Motor neuron (in vitro differentiated cells): ENCODE measurements at regions not wholly inside any gene's neighbourhood (a gene's known extent, or its start where the extent isn't known, plus 50 kb on each side); places are given as distances from the start of the nearest gene placed in this dataset.
A peak's percentile ranks its signal among the peaks of the same experiment; 100 is the strongest.

Experiments used
- ATAC-seq, 8 experiments: fragments of 200-7000 bp; cut with Tn5 transposase; replicated peaks in 6 of 8; 2 replicates each; pipeline ENCODE4 v1.8.0; 2021; ENCODE audit warnings: mild to moderate bottlenecking in 8 of 8, moderate library complexity in 8 of 8
- H3K27ac ChIP-seq, 2 donors: fragments of 250-450 bp; sonication (Bioruptor Pico); 2 replicates each; pipeline ENCODE4 v1.9.0; 2021; ENCODE audit warnings: antibody characterized with exemption in 2 of 2, mild to moderate bottlenecking in 2 of 2, moderate library complexity in 1 of 2
- H3K4me1 ChIP-seq, 2 donors: fragments of 250-450 bp; sonication (Bioruptor Pico); replicated peaks in 1 of 2; 2 replicates each; pipeline ENCODE4 v1.6.1; 2021; ENCODE audit warnings: antibody characterized with exemption in 2 of 2, mild to moderate bottlenecking in 2 of 2, moderate library complexity in 1 of 2
- H3K4me3 ChIP-seq, 5 donors: fragments of 250-450 bp; sonication (Bioruptor Pico); 2 replicates each; pipeline ENCODE4 v1.9.0; 2021; ENCODE audit warnings: antibody characterized with exemption in 5 of 5, mild to moderate bottlenecking in 5 of 5, moderate library complexity in 4 of 5
- WGBS, 10 experiments: fragments of 450-650 bp; shearing (Covaris generic); methylation state at CpG; one replicate each; pipeline ENCODE4 v1.0.0; 2022; 5-methylcytosine and 5-hydroxymethylcytosine counted together
- in situ Hi-C, 9 experiments: fragments of 400-800 bp; cut with MboI; loops; one replicate each; pipeline ENCODE4 v1.15.0; 2021; ENCODE audit warnings: low sequenced_read_pairs in 9 of 9, low pct_unique_long_range_greater_than_20kb in 2 of 9; ENCODE audit not compliant: unreplicated experiment in 9 of 9

DNA sequence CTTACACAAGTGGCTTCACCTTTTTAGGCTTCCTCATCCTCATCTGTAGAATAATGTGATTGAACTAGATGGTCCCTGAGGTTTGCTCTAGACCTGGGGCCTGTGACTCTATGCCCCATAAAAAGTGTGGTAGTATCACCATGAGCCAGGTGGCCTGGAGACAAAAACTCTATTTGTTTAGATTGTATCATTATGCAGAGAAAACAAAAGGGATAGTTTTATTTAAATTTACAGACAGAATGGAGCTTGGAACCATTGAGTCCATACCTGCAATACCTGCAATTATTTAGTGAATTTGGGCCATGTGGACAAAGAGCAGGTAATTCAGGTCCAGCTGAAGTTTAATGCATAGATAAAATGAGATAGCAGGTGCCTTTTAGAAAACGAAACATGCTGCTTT, 139.5 kb upstream of the RPL34 start:
- WGBS, 10 experiments: 13 to 100% (median 83%) methylated on average over 1 of the region's 1 CpG; no CpG with 5 or more reads in 1 of the 10 experiments
- H3K4me3 ChIP-seq: no peak overlapping the region
- in situ Hi-C loops: loop anchor here in 2 of 9 experiments (25.0 kb wide), 2 partner anchors 319 to 419 kb away; partner anchors contain the start of gene LEF1 (in 1 of the 2)
- ATAC-seq: no peak
- H3K4me1 ChIP-seq: no peaks in the 10 kb centered on the region
- H3K27ac ChIP-seq: no peak overlapping the region

DNA sequence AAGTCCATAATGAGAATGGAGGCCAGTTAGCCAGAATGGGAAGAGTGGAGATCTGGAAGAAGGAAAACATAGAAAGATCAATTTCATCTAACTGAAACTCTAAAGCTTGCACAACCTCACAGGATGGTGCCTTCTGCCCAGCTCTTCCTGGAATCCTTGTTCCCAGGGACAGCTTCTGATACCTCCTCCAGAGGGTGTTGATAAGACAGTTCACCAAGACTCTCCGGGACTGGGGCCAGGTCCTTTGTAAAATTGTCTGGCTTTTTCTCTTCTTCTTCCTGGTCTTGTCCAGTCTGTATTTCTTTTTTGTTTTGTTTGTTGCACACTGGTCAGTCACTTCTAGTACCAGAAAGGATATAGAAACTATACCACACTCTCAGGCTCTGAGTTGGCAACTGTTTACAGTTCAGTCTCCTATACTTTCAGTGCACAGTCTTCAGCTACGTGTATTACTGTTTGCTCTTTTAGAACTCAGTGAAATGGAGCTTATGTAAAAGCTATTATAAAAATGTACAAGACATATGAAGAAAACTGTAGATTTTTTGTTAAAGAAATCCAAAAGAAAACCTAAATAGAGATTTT, 142.8 kb upstream of the RPL34 start:
- no peak overlapping the region for H3K4me3 ChIP-seq
- in situ Hi-C loops: loop anchor here in 2 of 9 experiments (25.0 kb wide), 2 partner anchors 315 to 415 kb away; partner anchors contain the start of gene LEF1 (in 1 of the 2)
- peak in 1 of 8 experiments; percentile 40 for ATAC-seq
- H3K4me1 ChIP-seq: no peaks in the 10 kb centered on the region
- H3K27ac ChIP-seq: no peak overlapping the region
- 9 to 100% (median 82%) methylated on average over 1 to 2 of the region's 2 CpGs; no CpG with 5 or more reads in 2 of the 10 experiments for WGBS, 10 experiments

DNA sequence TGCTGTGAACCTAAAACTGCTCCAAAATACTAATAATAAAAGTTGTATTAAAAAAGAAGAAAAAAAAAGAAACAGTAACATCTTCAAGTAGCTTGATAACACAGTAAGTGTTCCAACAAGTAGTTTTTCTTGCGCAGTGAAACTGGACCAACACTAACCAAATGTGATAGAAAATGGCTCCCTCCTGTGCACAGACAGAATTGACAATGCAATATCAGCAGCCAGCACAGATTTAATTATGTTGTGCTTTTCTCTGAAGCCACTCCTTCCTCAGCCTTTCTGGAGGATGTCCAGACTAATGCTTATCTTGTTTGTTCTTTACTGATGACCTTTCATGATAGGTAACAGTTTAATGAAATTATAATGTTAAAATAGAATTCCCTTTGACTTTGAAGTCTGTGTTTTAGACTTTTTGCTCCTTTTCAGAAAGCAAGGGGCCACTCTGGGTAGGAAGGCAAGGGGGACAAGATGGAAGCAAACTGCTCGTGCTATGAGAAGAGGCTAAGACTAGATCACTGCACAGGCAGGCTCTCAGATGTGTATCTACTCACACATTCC, 147.1 kb upstream of the RPL34 start:
- ATAC-seq: peak in 2 of 8 experiments; percentile 31 to 44
- no peak overlapping the region for H3K27ac ChIP-seq
- H3K4me3 ChIP-seq: no peak overlapping the region
- 25 to 100% (median 75%) methylated on average over 1 to 2 of the region's 2 CpGs; no CpG with 5 or more reads in 3 of the 10 experiments for WGBS, 10 experiments
- in situ Hi-C loops: no loop called here
- H3K4me1 ChIP-seq: no peaks in the 10 kb centered on the region

DNA sequence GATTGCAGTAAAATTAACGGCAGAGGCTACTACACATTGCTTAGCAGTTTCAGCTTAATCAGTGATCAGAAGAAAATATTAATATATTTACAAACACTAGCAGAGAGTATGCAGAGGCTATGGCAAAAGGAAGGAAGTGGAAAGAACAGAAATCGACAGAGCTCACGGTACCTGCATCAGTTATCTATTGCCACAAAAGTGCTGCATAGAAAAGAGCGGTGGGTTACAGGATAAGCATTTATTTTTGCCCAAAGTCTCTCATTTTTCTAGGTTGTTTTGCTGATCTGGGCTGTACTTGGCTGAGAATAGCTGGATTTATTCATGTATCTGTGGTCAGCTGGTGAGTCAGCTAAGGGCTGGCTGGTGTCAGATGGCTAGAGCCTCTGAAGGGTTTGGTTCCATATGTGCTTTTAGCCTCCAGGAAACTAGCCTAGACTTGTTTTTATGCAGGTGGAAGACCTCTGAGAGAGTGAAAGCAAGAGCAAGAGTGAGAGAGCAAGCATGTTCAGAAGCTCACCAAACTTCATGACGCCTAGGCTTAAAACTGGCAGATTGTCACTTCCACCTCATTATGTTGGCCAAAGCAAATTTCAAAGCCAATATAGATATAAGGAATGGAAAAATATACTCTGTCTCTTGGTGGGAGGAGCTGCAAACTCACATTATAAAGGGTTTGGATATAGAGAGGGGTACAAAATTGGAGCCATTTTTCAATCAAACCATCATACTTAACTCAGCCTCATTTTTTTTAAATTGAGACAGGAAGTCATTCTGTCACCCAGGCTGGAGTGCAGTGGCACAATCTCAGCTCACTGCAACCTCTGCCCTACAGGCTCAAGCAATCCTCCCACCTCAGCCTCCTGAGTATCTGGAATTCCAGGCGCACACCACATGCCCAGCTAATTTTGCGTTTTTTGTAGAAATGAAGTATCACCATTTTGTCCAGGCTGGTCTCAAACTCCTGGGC, 153.2 kb upstream of the RPL34 start:
- Histone ChIP-seq H3K4me1 (no peaks in the 10 kb centered on the region), H3K27ac (no peak overlapping the region), H3K4me3 (no peak overlapping the region)
- in situ Hi-C loops: no loop called here
- ATAC-seq: peak in 5 of 8 experiments; percentile 20 to 98 (median 96)
- 16 to 100% (median 85%) methylated on average over 2 to 7 of the region's 7 CpGs for WGBS, 10 experiments

DNA sequence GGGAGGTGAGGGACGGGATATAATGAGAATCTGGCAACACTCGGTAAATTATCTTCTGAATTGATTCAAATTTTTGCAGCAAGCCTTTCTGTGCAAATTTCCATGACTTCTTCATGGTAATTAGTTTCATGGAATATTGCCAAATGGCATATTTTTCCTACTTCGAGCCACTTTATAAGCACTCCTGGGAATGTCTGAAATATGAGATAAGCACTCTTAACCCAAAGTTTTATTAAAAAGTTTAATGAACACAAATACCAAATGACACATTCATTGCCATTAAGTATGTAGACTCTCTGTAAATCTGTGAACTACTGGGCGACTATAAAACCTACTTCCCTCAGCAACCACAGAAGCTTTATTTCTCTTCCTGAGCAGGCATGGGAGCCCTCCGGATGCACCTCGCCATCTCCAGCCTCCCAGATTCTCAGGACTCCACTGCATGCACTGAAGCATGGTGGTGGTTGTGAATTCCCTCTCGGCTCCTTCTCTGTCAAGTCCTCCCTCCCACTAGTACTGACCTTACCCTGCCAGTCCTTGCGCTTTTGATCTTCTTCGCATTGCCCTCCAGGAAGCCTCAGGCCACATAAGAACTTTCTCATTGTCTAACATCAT, 154.4 kb upstream of the RPL34 start:
- no peak overlapping the region for H3K27ac ChIP-seq
- in situ Hi-C loops: no loop called here
- no peaks in the 10 kb centered on the region for H3K4me1 ChIP-seq
- WGBS, 10 experiments: 0 to 93% (median 72%) methylated on average over 1 to 9 of the region's 9 CpGs
- peak in 2 of 8 experiments; percentile 7 to 12 for ATAC-seq
- H3K4me3 ChIP-seq: no peak overlapping the region

DNA sequence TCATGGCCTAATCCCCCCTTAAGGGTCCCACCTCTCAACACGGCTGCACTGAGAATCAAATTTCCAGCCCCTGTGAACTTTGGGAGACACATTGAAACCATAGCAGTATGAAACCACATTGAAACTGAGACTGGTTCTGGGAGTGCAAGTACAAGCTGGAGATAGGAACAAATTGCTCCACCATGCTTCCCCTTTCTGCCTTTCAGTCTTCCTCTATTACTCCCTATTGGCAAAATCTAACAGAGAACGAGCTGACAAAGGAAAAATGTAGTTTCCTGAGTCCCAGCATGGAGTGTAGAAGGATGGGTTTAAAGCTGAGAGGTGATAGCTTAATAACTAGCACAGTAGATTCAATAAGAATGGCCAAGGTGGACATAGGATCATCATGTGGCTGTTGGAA, 161.7 kb upstream of the RPL34 start:
- H3K4me1 ChIP-seq: no peaks in the 10 kb centered on the region
- H3K27ac ChIP-seq: no peak overlapping the region
- ATAC-seq: no peak
- in situ Hi-C loops: no loop called here
- no peak overlapping the region for H3K4me3 ChIP-seq
- WGBS, 10 experiments: 17 to 100% (median 80%) methylated on average over 1 to 2 of the region's 2 CpGs; no CpG with 5 or more reads in 5 of the 10 experiments

DNA sequence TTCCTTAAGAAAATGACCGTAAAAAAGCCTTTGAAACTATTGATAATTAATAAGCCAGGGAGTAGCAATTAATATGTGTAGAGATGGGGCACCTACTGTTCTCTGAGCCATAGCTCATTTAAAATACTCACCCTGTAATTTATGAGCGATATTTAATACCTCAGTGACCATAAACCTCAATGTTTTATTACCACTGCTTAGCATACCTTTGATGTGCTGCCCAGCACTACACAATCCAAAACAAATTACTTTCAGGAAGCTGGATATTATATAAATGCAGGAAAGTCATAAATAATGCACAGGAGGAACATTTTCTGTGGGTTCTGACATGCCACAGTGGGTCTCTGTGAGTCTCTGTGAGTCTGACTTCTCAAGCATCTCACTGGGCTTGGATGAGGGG, 166.1 kb upstream of the RPL34 start:
- peak in 5 of 8 experiments; percentile 30 to 93 (median 72) for ATAC-seq
- WGBS, 10 experiments: 14 to 100% (median 62%) methylated on average over 1 to 2 of the region's 2 CpGs; no CpG with 5 or more reads in 4 of the 10 experiments

DNA sequence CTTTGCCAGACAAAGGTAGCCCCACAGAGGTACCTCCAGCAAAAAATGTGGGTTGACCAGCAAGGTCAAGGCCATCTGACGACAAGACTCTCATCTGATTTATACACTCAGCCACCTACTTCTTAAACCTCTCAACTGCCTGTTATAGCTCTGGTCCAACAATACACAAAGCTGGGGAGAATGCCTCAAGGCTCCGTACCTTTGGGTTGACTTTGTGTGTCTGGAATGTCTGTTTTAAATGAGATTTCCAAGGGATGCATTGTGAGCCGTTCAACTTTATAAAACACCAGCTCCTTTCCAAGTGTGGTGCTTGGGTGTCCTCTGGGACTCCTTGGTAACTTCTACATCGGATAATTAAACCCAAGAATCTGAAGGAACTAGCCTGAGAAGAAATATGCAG, 167.0 kb upstream of the RPL34 start:
- in situ Hi-C loops: no loop called here
- Histone ChIP-seq H3K4me3 (no peak overlapping the region), H3K4me1 (no peaks in the 10 kb centered on the region), H3K27ac (no peak overlapping the region)
- 43 to 89% (median 59%) methylated on average over 2 to 4 of the region's 4 CpGs; no CpG with 5 or more reads in 5 of the 10 experiments for WGBS, 10 experiments
- ATAC-seq: no peak

More for the DNA sequence above, 166.1 kb upstream of the RPL34 start:
- in situ Hi-C loops: no loop called here
- Histone ChIP-seq H3K4me1 (no peaks in the 10 kb centered on the region), H3K4me3 (no peak overlapping the region), H3K27ac (no peak overlapping the region)

DNA sequence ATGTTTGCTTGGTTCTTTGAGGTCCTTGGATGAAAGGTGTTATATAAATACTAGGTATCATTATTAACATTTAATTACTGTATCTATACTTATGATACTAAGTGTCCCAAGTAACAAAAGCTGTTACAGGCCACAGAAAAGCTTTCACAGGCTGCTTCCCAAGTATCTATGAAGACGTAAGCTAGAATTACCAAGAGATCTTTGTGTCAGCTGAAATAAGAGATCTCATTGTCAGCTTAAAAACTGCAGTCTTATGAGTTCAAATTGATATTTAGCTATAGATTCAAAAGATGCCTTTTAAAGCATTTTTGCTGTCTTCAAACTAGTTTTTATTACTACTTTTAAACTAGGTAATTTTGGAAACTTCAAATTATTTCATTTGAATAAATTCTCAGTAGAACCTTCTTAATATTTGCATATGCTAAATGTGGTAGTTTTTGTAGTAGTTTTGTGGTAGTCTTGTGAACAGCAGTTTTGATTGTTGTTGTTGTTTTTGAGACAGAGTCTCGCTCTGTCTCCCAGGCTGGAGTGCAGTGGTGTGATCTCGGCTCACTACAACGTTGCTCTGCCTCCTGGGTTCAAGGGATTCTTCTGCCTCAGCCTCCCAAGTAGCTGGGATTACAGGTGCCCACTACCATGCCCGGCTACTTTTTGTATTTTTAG, 170.0 kb upstream of the RPL34 start:
- 64 to 94% (median 79%) methylated on average over 1 to 5 of the region's 5 CpGs; no CpG with 5 or more reads in 3 of the 10 experiments for WGBS, 10 experiments
- Histone ChIP-seq H3K4me1 (no peaks in the 10 kb centered on the region), H3K27ac (no peak overlapping the region), H3K4me3 (no peak overlapping the region)
- in situ Hi-C loops: no loop called here
- peak in 2 of 8 experiments; percentile 31 to 32 for ATAC-seq

DNA sequence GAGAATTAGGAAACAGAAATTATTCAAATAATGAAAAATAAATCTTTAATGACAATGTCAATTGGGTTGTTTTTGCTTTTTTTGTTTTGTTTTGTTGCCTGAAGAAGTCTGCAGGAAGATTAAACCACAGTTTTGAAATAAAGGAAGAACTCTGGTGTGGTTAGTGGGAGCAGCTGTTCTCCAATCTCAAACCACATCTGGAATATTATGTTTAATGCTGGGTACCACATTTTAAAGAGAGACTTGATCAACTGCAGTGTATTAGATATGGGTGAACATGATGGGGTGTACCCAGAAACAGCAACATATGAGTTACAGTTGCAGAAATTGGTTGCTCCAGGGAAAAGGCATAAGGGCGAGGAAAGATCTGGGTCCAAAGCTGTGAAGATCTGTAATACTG, 171.2 kb upstream of the RPL34 start:
- in situ Hi-C loops: no loop called here
- Histone ChIP-seq H3K4me1 (no peaks in the 10 kb centered on the region), H3K27ac (no peak overlapping the region), H3K4me3 (no peak overlapping the region)
- ATAC-seq: no peak
- 80 to 100% (median 100%) methylated on average over 1 of the region's 1 CpG; no CpG with 5 or more reads in 3 of the 10 experiments for WGBS, 10 experiments

DNA sequence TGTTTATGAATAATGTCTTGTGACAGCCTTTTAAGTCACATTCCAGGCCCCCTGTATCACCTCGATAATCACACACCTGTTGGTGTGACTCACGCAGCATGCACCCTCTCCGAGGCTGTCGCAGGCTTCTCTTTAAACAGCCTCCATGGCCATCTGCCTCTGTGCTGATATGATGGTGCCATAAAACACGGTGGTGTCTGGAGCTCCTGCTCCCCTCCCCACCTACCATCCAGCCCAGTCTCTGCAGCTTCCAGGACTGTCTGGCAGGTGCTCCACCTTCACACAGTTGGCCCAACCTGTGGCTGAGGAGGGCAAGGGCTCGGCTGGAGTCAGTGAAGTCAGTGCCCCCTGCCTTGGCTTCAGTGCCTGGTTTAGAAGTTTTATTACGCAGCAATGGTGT, 173.8 kb upstream of the RPL34 start:
- no peak for ATAC-seq
- no peaks in the 10 kb centered on the region for H3K4me1 ChIP-seq
- in situ Hi-C loops: no loop called here
- H3K27ac ChIP-seq: no peak overlapping the region
- H3K4me3 ChIP-seq: no peak overlapping the region
- WGBS, 10 experiments: 0 to 90% (median 74%) methylated on average over 1 to 4 of the region's 7 CpGs; no CpG with 5 or more reads in 4 of the 10 experiments

DNA sequence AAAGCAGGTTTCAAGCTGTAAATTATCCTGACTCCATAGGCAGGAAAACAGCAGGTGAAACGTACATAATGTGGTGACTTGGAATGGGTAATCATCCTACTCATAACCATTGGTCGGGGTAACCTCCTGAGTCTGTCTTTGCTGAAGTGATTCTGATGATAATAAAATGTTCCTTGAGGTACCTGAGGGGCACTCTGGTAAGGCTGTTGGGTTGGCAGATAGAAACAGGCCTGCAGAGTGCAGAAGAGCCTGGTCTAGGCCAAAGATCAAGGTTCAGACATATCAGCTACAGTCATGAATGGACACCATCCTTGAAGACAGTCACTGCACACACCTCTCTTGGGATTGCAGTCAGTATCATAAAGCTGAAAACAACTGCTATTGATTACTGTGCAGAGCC, 174.7 kb upstream of the RPL34 start:
- WGBS, 10 experiments: 54 to 89% (median 78%) methylated on average over 1 to 2 of the region's 2 CpGs; no CpG with 5 or more reads in 4 of the 10 experiments
- ATAC-seq: no peak
- no peaks in the 10 kb centered on the region for H3K4me1 ChIP-seq
- no peak overlapping the region for H3K4me3 ChIP-seq
- in situ Hi-C loops: no loop called here
- no peak overlapping the region for H3K27ac ChIP-seq
